ENCODE measurements at regions not wholly inside any gene's neighbourhood (a gene's known extent, or its start where the extent isn't known, plus 50 kb on each side); places are given as distances from the start of the nearest gene placed in this dataset.

DNA sequence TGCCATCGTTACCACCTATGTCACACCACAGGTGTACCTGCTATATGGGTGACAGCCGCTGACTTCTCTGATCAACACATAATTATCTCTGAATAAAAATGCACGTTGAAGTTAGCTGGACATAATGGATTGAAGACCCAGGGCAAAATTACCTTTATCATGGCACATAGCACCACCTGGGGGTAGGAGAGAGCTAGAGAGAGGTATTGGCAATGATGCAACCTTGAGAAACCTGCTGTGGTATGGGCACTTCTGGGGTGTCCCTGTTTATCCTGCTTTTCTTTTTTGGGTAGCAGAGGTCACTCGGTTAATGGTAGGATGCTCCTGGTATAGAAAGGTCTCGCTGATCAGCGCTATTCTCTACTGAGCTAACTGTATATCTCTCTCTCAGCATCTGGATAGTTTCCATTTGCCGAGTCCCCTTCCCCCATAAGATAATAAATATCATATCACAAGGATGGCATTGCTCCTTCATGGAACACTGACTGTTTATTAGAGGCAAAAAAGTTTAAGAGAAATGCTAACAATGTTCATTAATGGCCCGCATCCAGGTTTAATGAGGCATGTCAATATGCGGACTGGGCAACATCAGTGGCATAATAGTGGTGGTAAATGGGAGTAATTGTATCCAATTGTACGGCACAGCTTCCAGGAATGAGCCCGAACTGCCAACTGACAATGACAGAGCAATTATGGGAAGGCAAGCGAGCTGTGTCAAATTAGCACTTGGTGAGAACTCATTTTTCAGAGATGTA lies 323.1 kb downstream of the TFEC start:
- DNase-seq: no peak

- DNase-seq: no peak
Measured at GRCh38 chr7:115704884-115705283, 325.7 kb downstream of the TFEC start.

DNA sequence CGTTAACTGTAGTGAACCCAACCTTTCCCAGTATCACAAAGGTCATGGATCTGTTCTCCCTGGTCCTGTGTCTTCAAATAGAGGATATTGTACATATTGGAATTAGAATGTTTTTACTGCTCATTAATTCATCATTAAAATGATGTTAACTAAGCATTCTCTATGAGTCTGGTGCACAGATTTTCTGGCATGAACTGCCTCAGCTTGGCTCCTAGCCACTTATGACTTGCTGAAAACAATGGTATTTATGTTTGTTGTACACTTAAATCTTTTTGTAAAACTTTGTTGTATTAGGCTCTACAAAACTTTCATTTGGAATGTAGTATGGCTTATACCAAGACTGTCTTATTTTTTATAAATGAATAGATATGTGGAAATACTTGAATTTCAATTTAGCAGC lies 329.4 kb downstream of the TFEC start:
- no peak for DNase-seq

DNA sequence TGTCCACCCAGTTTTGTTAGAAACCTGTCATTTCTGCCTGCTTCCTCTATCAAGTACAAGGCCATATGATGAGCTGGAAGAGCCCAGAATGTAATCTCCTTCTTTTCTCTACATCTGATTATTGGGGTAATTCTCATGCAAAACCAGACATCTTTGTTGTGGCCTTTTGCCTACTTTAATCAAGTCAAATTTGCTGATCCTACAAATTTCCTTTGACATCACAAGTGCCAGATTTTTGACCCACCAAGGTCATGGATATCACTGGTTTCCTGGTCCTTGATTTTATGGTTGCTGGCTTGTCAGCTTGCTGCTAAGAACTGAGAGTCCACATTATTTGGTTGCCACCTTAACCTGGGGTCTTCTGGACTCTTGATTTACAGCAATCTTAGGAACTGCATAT lies 336.1 kb downstream of the TFEC start:
- no peak for DNase-seq

- DNase-seq: no peak
Measured at GRCh38 chr7:115693779-115694178, 336.8 kb downstream of the TFEC start.

DNA sequence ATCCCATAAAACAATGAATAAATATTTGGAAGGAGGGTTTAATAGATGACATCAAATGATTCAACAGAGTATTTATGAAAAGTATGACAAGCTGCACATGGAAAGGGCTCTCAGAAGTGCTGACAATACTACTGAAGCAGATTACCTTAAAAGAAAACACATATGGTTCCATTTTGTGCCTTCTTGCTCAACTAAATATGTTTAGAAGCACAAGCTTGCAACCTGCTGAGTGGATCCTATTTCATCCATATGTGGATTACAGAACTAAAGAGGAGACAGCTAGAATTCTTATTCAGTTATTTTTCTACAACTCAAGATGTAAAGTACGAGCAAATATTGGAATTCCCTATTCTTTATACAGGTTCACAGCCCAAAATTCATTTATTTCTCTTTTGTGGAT lies 340.6 kb downstream of the TFEC start:
- no peak for DNase-seq

GRCh38 chr7:115683093-115683492 lies 347.5 kb downstream of the TFEC start:
- DNase-seq: no peak

GRCh38 chr7:115682507-115682906 lies 348.1 kb downstream of the TFEC start:
- no peak for DNase-seq

DNA sequence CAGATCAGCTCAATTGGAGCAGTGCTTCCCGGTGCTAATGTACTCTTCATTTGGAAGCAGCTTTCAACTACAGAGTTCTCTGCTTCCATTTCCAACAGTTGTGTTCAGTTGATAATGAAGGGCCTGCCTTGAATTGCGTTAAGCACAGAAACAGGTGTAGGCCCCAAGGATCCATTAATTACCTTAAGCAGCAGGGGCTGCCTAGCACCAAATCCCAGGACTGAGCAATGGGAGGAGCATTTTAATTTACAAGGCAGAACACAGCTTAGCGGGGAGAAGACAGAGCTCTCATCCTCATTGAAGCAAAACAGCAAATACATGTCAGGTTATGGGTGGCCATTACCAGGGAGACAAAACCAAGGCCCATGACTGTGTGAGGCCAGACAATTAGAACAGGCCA lies 349.6 kb downstream of the TFEC start:
- no peak for DNase-seq

GRCh38 chr7:115679976-115680375 lies 350.6 kb downstream of the TFEC start:
- peak; percentile 8 to 18 for DNase-seq

DNA sequence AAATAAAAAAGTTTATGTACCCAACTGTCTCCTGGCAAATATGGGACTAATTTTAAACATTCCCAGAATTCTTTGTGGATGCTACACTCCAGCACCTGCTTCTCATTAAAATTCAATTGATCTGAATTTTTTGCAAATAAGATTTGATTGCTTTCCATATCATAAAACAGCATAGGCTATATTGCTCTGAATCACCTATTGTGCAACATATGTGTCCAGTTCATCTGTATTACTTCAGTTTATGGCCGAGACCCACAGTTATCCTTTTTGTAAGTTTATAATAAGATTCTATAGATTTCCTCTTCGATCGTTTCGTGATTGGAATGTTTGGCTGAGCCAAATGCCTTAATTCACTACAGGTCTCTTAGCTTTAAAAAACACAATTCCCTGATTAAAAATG lies 351.1 kb downstream of the TFEC start:
- DNase-seq: no peak

DNA sequence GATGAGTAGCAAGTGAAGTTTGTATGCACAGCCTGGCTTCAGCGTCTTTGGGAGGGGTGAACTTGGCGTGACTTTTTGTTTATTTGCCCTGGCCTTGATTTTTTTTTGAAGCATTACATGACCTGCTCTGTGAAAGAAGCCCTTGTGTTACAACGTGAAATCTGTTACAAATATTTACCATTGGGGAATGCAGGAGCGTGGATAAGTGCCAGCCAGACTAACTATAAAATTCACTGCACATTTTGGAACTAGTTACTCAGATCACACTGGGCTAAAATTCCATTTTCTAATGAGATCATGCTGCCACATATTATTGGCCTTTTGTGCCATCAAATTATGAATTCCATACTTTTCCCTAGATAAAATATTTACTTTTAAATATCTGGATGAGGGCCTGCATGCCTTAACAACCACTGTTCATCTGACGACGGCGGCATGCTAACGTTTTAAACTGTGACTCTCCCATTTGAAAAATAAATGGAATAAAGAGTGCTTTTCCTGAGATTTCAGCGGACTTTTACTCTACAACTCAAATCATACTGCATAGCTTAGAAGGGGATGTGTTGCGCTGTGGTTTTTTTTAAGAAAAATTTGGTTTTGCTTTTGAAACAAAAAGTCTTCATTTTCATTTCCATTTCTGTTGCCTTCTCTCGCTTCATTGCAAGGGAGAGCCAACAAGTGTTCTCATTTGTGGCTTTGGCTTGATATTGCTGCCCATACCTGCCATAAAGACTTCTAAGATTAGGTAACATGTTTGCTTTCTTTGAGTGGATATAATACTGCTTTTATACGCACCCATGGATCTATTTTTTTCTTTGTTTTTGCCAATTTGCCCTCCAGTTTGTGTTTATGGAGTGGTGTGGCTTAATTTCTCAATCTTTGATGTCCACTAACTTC lies 352.2 kb downstream of the TFEC start:
- no peak for DNase-seq

DNA sequence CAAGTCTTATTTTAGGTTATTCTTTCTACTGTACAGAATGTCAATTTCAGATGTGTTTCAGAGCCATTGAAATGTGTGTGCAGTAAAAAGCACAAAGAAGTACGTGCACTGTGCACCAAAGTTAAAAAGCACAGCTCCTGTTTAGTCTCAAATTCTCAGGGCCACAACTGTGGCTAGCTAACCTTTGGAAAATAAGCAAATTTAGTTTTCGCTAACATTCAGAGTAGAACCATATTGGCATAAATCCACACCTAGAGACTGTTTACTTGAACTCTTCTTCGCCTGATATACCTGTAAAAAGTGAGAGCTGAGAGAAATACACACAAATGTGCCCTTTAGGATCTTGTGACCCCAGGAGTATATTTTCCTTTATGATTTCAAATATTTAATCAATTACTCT lies 353.9 kb downstream of the TFEC start:
- no peak for DNase-seq

GRCh38 chr7:115676080-115676479 lies 354.5 kb downstream of the TFEC start:
- no peak for DNase-seq

- no peak for DNase-seq
Measured at GRCh38 chr7:115674467-115675024, 356.0 kb downstream of the TFEC start.

GRCh38 chr7:115672024-115672423 lies 358.5 kb downstream of the TFEC start:
- DNase-seq: no peak

GRCh38 chr7:115662676-115663075 lies 367.9 kb downstream of the TFEC start:
- DNase-seq: no peak

GRCh38 chr7:115662120-115662519 lies 368.4 kb downstream of the TFEC start:
- DNase-seq: no peak

- no peak for DNase-seq
Measured at GRCh38 chr7:115658223-115658622, 372.3 kb downstream of the TFEC start.

- DNase-seq: no peak
Measured at GRCh38 chr7:115654384-115655214, 376.0 kb downstream of the TFEC start.

GRCh38 chr7:115649429-115649828 lies 381.1 kb downstream of the TFEC start:
- no peak for DNase-seq

- no peak for DNase-seq
Measured at GRCh38 chr7:115647712-115648111, 382.9 kb downstream of the TFEC start.

GRCh38 chr7:115642194-115642593 lies 388.4 kb downstream of the TFEC start:
- no peak for DNase-seq

Measured in inflammatory macrophage (primary cell).